BLaER1 (cell line): ENCODE measurements at regions not wholly inside any gene's neighbourhood (a gene's known extent, or its start where the extent isn't known, plus 50 kb on each side); places are given as distances from the start of the nearest gene placed in this dataset.

Experiments used
- H3K27ac ChIP-seq: shearing (Covaris generic); formaldehyde crosslinking; 2 replicates; pipeline ENCODE4 v1.8.1; 2022
- H3K27me3 ChIP-seq: shearing (Covaris generic); formaldehyde crosslinking; 2 replicates; pipeline ENCODE4 v1.8.1; 2022
- H3K36me3 ChIP-seq: shearing (Covaris generic); formaldehyde crosslinking; 2 replicates; pipeline ENCODE4 v1.8.1; 2022
- H3K4me1 ChIP-seq: shearing (Covaris generic); formaldehyde crosslinking; 2 replicates; pipeline ENCODE4 v1.8.1; 2022
- H3K4me2 ChIP-seq: shearing (Covaris generic); formaldehyde crosslinking; 2 replicates; pipeline ENCODE4 v1.8.1; 2022
- H3K4me3 ChIP-seq: shearing (Covaris generic); formaldehyde crosslinking; 2 replicates; pipeline ENCODE4 v1.8.1; 2022
- H3K9ac ChIP-seq: shearing (Covaris generic); formaldehyde crosslinking; 2 replicates; pipeline ENCODE4 v1.8.1; 2022
- H3K9me3 ChIP-seq: shearing (Covaris generic); formaldehyde crosslinking; 2 replicates; pipeline ENCODE4 v1.8.1; 2022
- H4K20me1 ChIP-seq: shearing (Covaris generic); formaldehyde crosslinking; 2 replicates; pipeline ENCODE4 v1.8.1; 2022
- Cebpa-rat ChIP-seq: shearing (Covaris generic); IDR thresholded peaks from 2 replicates; pipeline ENCODE4 v1.8.1; 2022

- Histone ChIP-seq H3K27ac (no peak overlapping the region), H3K4me3 (no peak overlapping the region), H3K4me1 (no peaks in the 10 kb centered on the region), H3K36me3 (no peaks in the 10 kb centered on the region), H3K4me2 (no peak overlapping the region), H3K27me3 (no peaks in the 10 kb centered on the region), H3K9ac (no peak overlapping the region), H3K9me3 (no peaks in the 10 kb centered on the region), H4K20me1 (no peaks in the 10 kb centered on the region)
- no peak for TF ChIP-seq Cebpa-rat
These were observed 443.7 kb downstream of the CENPC start for GRCh38 chr4:67101612-67102011.

GRCh38 chr4:67092351-67092750, 453.0 kb downstream of the CENPC start:
- no peaks in the 10 kb centered on the region for H3K27me3 ChIP-seq
- H3K27ac ChIP-seq = no peak overlapping the region
- no peak overlapping the region for H3K4me2 ChIP-seq
- H3K9me3 ChIP-seq = no peaks in the 10 kb centered on the region
- no peak for TF ChIP-seq Cebpa-rat
- H3K4me3 ChIP-seq = no peak overlapping the region
- H3K9ac ChIP-seq = no peak overlapping the region
- no peaks in the 10 kb centered on the region for H3K4me1 ChIP-seq
- no peaks in the 10 kb centered on the region for H4K20me1 ChIP-seq
- no peaks in the 10 kb centered on the region for H3K36me3 ChIP-seq

DNA sequence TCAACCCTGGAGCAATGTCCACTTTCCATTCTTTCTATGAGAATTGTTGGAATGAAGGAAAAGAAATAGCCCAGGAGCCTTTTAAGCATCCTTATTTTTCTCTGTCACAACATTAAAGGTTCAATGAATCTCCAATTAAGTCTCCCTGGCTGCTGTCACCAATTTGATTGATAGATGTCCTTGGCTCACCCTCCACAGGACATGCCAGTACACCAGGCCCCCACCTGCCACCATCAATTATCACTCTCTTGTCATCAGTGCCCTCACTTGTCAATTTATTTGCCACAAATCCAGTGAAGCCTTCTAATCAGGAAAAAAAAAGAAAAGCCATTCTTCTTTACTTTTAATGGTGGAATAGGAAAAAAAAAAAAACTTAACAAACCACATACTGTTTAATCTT, 453.6 kb downstream of the CENPC start:
- H3K4me2 ChIP-seq = no peak overlapping the region
- no peak overlapping the region for H3K9ac ChIP-seq
- H3K9me3 ChIP-seq = no peaks in the 10 kb centered on the region
- H3K4me1 ChIP-seq = no peaks in the 10 kb centered on the region
- H3K27ac ChIP-seq = no peak overlapping the region
- no peaks in the 10 kb centered on the region for H4K20me1 ChIP-seq
- no peaks in the 10 kb centered on the region for H3K27me3 ChIP-seq
- no peak overlapping the region for H3K4me3 ChIP-seq
- no peaks in the 10 kb centered on the region for H3K36me3 ChIP-seq
- TF ChIP-seq Cebpa-rat = no peak

GRCh38 chr4:67087897-67088296, 457.4 kb downstream of the CENPC start:
- no peaks in the 10 kb centered on the region for H4K20me1 ChIP-seq
- H3K4me2 ChIP-seq = no peak overlapping the region
- no peaks in the 10 kb centered on the region for H3K4me1 ChIP-seq
- TF ChIP-seq Cebpa-rat = no peak
- no peak overlapping the region for H3K27ac ChIP-seq
- H3K4me3 ChIP-seq = no peak overlapping the region
- H3K9ac ChIP-seq = no peak overlapping the region
- H3K9me3 ChIP-seq = no peaks in the 10 kb centered on the region
- no peaks in the 10 kb centered on the region for H3K27me3 ChIP-seq
- H3K36me3 ChIP-seq = no peaks in the 10 kb centered on the region

GRCh38 chr4:67084783-67085182, 460.5 kb downstream of the CENPC start:
- TF ChIP-seq Cebpa-rat = no peak
- H3K9ac ChIP-seq = no peak overlapping the region

DNA sequence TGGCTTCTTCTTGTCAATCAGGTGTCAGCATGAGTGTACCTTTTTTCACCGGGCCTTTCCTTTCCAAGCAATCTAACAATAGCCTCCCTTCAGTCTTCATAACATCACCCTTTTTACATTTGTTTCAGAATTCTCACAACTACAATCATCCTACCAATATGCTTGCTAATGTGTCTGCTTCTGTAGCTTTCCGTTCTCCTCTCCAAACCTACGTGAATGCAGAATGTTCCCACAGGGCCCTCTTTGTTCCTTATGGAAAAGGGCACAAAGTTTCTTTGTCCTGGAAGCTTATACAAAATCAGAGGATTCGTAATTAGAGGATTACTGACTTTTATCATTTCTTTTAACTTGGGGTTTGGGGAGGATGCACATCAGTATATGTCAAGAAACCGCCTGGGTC, 461.8 kb downstream of the CENPC start:
- no peaks in the 10 kb centered on the region for H3K27me3 ChIP-seq
- no peak overlapping the region for H3K4me2 ChIP-seq
- TF ChIP-seq Cebpa-rat = no peak
- no peaks in the 10 kb centered on the region for H3K36me3 ChIP-seq
- no peak overlapping the region for H3K4me3 ChIP-seq
- H3K4me1 ChIP-seq = no peaks in the 10 kb centered on the region
- H3K9me3 ChIP-seq = no peaks in the 10 kb centered on the region
- H3K27ac ChIP-seq = no peak overlapping the region
- H4K20me1 ChIP-seq = no peaks in the 10 kb centered on the region
- H3K9ac ChIP-seq = no peak overlapping the region

More at GRCh38 chr4:67084783-67085182, 460.5 kb downstream of the CENPC start:
- Histone ChIP-seq H3K4me1 (no peaks in the 10 kb centered on the region), H3K9me3 (no peaks in the 10 kb centered on the region), H3K27me3 (no peaks in the 10 kb centered on the region), H3K4me3 (no peak overlapping the region), H3K4me2 (no peak overlapping the region), H3K36me3 (no peaks in the 10 kb centered on the region), H4K20me1 (no peaks in the 10 kb centered on the region), H3K27ac (no peak overlapping the region)

DNA sequence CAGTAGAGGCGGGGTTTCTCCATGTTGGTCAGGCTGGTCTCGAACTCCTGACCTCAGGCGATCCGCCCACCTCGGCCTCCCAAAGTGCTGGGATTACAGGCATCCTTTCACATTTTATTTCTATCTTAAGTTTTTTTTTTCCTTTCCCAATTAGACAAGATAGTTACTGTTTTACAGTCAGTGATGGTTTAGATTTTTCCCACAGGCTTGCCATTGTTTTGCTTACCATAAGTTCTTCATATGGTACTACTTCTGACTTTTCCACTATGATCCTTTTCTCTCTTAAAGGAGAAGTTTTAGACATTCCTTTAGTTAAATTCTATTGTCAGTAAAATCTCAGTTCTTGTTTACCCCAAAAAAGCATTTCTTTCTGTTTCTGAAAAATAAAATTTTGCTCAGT, 462.6 kb downstream of the CENPC start:
- Histone ChIP-seq H3K4me2 (no peak overlapping the region), H4K20me1 (no peaks in the 10 kb centered on the region), H3K9me3 (no peaks in the 10 kb centered on the region), H3K4me3 (no peak overlapping the region), H3K4me1 (no peaks in the 10 kb centered on the region), H3K36me3 (no peaks in the 10 kb centered on the region), H3K9ac (no peak overlapping the region), H3K27ac (no peak overlapping the region), H3K27me3 (no peaks in the 10 kb centered on the region)
- no peak for TF ChIP-seq Cebpa-rat

GRCh38 chr4:67080046-67080557, 465.2 kb downstream of the CENPC start:
- Histone ChIP-seq H3K4me3 (no peak overlapping the region), H4K20me1 (no peaks in the 10 kb centered on the region), H3K4me2 (no peak overlapping the region), H3K27me3 (no peaks in the 10 kb centered on the region), H3K9ac (no peak overlapping the region), H3K36me3 (no peaks in the 10 kb centered on the region), H3K27ac (no peak overlapping the region), H3K9me3 (no peaks in the 10 kb centered on the region), H3K4me1 (no peaks in the 10 kb centered on the region)
- no peak for TF ChIP-seq Cebpa-rat

GRCh38 chr4:67071641-67072040, 473.7 kb downstream of the CENPC start:
- H3K9me3 ChIP-seq = no peaks in the 10 kb centered on the region
- H3K4me2 ChIP-seq = no peak overlapping the region
- no peak overlapping the region for H3K4me3 ChIP-seq
- no peaks in the 10 kb centered on the region for H4K20me1 ChIP-seq
- H3K27ac ChIP-seq = no peak overlapping the region
- no peaks in the 10 kb centered on the region for H3K36me3 ChIP-seq
- TF ChIP-seq Cebpa-rat = no peak
- no peaks in the 10 kb centered on the region for H3K27me3 ChIP-seq
- H3K9ac ChIP-seq = no peak overlapping the region
- no peaks in the 10 kb centered on the region for H3K4me1 ChIP-seq

DNA sequence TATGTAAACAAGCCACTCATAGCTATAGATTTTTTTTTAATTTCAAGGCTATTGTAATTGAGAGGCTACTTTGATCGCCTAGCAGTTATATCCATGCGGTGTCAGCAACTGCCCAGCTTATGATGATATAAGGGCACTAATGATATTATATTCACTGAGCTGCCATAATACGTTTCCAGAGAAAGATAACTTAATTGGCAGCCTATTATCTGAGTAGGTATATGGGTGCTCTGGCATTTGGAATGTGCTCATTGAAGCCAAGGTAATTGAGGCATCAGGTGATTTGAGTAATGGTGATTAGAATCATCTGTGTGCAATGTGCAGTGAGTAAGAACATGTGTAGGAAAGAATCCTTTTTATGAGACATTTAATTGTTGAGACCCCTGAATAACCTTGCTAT, 490.0 kb downstream of the CENPC start:
- no peak for TF ChIP-seq Cebpa-rat
- Histone ChIP-seq H3K9ac (no peak overlapping the region), H3K4me2 (no peak overlapping the region), H3K27me3 (no peaks in the 10 kb centered on the region), H3K4me1 (peaks cover 11% of the 10 kb centered on the region), H3K4me3 (no peak overlapping the region), H4K20me1 (no peaks in the 10 kb centered on the region), H3K36me3 (no peaks in the 10 kb centered on the region), H3K9me3 (no peaks in the 10 kb centered on the region), H3K27ac (no peak overlapping the region)

GRCh38 chr4:67054896-67055295, 490.4 kb downstream of the CENPC start:
- H3K9ac ChIP-seq = no peak overlapping the region
- peaks cover 11% of the 10 kb centered on the region for H3K4me1 ChIP-seq
- no peak overlapping the region for H3K27ac ChIP-seq
- H3K4me3 ChIP-seq = no peak overlapping the region
- no peaks in the 10 kb centered on the region for H4K20me1 ChIP-seq
- H3K9me3 ChIP-seq = no peaks in the 10 kb centered on the region
- TF ChIP-seq Cebpa-rat = no peak
- H3K36me3 ChIP-seq = no peaks in the 10 kb centered on the region
- H3K27me3 ChIP-seq = no peaks in the 10 kb centered on the region
- no peak overlapping the region for H3K4me2 ChIP-seq
